LNCaP clone FGC (cell line): ENCODE measurements at regions not wholly inside any gene's neighbourhood (a gene's known extent, or its start where the extent isn't known, plus 50 kb on each side); places are given as distances from the start of the nearest gene placed in this dataset.
"Not testable (repeated sequence)": the region's sequence is repeated elsewhere in the genome, so short reads cannot be mapped to it uniquely, and the experiment has no call there.

Source experiments
- DNase-seq: peaks from one replicate; pipeline ENCODE4 v3.0.0-alpha.2; 2011; ENCODE audit warnings: low read depth
- H3K4me3 ChIP-seq: 2 replicates; pipeline ENCODE4 v1.5.1; 2011; ENCODE audit warnings: mild to moderate bottlenecking, low read depth, low read length, control low read depth

DNA sequence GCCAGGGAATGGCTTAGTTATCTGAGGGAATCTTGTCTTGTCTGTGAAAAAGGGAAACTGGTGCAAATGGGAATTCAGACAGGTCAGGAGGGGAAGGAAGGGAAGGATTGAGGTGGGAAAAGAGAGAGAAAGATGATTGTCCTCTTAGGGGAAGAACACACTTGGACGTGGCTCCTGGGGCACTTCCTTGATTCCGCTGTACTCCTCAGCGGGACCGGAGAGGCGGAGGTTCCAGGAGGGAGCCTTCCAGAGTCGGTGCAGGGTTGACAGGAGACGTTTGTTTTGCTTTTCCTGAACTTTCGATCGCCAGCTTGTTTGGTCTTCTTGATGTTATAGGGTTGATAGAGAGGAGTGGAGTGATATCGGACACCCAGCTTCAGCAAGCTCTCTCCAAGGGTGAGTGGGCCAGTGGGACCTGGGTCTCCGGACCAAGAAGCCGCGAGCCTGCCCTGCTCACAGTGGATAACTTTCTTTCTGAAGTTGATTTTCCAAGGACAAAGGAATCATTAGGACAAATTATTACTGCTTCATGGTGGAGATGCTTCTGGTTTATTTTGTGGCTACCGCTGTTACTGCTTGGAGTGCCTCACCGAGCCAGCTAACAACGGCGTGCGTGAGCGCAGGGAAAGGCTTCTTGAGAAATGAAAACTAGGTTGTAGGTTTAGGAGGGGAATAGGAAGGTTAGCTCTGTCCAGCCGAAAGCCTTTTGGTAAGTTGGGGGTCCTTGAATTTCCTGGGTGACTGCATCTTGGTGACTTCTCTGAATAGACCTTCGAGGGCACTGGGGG is 52.4 kb upstream of the APOD start:
- peak overlapping the region; percentile 49 for H3K4me3 ChIP-seq
- DNase-seq: not testable (repeated sequence)

DNA sequence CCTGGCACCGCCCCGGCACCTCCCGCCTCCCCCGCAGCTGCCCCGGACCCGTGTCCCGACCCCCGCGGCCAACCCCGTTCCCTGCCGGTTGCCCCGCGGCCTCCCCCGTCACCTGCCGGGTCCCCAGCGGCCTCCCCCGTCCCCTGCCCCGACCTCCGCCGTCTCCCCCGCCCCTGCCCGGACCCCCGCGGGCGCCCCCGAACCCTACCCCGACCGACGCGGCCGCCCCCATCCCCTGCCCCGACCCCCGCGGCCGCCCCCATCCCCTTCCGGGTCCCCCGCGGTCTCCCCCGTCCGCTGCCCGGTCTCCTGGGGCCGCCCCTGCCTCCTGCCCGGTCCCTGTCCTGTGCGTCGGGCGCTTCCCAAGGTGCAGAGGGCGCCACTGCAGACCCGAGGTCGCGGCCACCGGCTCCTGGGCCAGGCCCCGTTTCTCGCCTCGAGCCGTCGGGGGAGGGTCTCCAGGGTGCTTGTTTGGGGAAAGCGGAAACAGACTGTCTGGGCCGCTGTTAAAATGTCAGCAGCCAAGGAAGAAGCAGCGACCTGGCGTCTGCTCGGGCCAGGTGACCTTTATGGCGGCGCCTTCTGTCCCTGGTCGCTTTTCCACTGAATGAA is 51.6 kb upstream of the APOD start:
- not testable (repeated sequence) for DNase-seq, H3K4me3 ChIP-seq

DNA sequence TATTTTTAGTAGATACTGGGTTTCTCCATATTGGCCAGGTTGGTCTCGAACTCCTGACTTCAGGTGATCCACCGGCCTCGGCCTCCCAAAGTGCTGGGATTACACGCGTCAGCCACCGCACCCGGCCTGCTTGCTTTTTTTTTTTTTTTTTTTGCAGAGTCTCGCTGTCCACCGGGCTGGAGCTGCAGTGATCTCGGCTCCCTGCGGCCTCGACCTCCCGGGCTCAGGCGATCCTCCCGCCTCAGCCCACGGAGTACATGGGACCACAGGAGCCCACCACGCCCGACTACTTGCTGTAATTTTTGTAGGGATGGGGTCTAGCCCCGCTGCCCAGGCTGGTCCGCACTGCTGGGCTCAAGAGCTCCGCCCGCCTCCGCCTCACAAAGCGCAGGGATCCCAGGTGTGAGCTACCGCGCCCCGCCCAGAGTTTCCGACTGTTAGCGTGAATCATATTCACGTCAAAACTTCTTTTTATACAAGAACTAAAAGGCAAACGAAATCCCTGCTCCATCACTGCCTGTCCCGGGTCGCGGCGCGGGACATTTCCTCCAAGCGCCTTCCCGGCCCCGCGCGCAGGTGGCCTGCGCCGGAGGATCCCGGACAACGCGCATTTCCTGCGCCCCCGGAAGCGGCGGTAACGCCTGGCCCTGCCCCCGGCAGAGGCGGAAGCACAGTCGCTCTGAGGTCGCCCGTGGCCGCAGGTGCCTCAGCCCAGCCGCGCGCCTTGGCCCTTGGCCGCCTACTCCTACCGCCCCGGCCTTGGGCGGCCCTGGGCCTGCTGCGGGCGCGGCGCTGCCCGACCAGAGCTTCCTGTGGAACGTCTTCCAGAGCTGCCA is 50.9 kb upstream of the APOD start:
- peak overlapping the region; percentile 52 for H3K4me3 ChIP-seq
- not testable (repeated sequence) for DNase-seq
